ENCODE measurements at regions not wholly inside any gene's neighbourhood (a gene's known extent, or its start where the extent isn't known, plus 50 kb on each side); places are given as distances from the start of the nearest gene placed in this dataset.

GRCh38 chr4:128349921-128350320 lies 62.3 kb upstream of the PGRMC2 start:
- Mint-ChIP-seq H3K9me3 (peaks cover 6% of the 10 kb centered on the region), H3K4me3 (no peak overlapping the region), H3K36me3 (peaks cover 8% of the 10 kb centered on the region), H3K27ac (no peak overlapping the region), H3K27me3 (ENCODE audit: low read depth) (no peaks in the 10 kb centered on the region), H3K4me1 (peaks cover 33% of the 10 kb centered on the region)
- TF ChIP-seq, protein P1, sequence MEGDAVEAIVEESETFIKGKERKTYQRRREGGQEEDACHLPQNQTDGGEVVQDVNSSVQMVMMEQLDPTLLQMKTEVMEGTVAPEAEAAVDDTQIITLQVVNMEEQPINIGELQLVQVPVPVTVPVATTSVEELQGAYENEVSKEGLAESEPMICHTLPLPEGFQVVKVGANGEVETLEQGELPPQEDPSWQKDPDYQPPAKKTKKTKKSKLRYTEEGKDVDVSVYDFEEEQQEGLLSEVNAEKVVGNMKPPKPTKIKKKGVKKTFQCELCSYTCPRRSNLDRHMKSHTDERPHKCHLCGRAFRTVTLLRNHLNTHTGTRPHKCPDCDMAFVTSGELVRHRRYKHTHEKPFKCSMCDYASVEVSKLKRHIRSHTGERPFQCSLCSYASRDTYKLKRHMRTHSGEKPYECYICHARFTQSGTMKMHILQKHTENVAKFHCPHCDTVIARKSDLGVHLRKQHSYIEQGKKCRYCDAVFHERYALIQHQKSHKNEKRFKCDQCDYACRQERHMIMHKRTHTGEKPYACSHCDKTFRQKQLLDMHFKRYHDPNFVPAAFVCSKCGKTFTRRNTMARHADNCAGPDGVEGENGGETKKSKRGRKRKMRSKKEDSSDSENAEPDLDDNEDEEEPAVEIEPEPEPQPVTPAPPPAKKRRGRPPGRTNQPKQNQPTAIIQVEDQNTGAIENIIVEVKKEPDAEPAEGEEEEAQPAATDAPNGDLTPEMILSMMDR (IDR thresholded peaks at IDR 0.05; ENCODE audit: unreplicated experiment) = no peak
- DNase-seq (ENCODE audit: low spot score in 2 of 2, unreplicated experiment in 2 of 2) = no peak

DNA sequence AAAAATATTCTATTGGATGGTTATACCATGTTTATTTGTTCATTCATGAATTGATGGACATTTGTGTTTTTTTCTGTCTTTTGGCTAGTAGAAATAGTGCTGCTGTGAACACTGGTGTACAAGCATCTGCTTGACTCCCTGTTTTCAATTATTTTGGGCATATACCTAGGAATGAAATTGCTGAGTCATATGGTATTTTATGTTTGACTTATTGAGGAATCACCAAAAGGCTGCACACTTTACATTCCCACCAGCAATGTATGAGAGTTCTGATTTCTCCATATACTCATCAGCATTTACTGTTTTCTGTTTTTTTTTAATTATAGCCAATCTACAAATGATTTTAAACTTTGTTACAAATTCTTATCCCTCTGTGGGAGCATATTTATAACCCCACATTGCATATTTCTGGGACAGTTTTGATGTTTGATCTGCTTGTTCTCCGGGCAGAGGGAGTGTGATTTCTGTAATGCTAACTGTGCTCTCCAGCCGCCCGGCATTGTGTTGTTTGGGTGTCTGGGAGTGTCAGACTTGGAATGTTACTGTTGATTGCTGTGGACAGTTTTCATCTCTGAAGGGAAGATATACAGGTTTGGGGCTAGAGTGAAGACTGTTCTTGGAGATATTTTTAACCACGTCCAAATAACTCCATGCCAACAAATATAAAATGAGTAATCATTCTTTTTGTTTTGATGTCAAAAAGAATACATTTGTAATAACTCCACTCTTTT lies 60.5 kb upstream of the PGRMC2 start:
- TF ChIP-seq, protein P1 (IDR thresholded peaks at IDR 0.05; ENCODE audit: unreplicated experiment) = no peak
- H3K4me1 Mint-ChIP-seq = peaks cover 21% of the 10 kb centered on the region
- H3K9me3 Mint-ChIP-seq = peaks cover 6% of the 10 kb centered on the region
- no peak for DNase-seq (ENCODE audit: low spot score in 2 of 2, unreplicated experiment in 2 of 2)
- no peaks in the 10 kb centered on the region for H3K27me3 Mint-ChIP-seq (ENCODE audit: low read depth)
- H3K36me3 Mint-ChIP-seq = peaks cover 8% of the 10 kb centered on the region
- peak overlapping the region; percentile 83 for H3K27ac Mint-ChIP-seq
- H3K4me3 Mint-ChIP-seq = no peak overlapping the region

GRCh38 chr4:128347175-128347868 lies 59.7 kb upstream of the PGRMC2 start:
- no peak for DNase-seq (ENCODE audit: low spot score in 2 of 2, unreplicated experiment in 2 of 2)
- Mint-ChIP-seq H3K4me3 (no peak overlapping the region), H3K4me1 (peaks cover 21% of the 10 kb centered on the region), H3K27ac (peak overlapping the region; percentile 66), H3K9me3 (peaks cover 6% of the 10 kb centered on the region), H3K36me3 (peaks cover 8% of the 10 kb centered on the region), H3K27me3 (ENCODE audit: low read depth) (no peaks in the 10 kb centered on the region)
- TF ChIP-seq, protein P1 (IDR thresholded peaks at IDR 0.05; ENCODE audit: unreplicated experiment) = no peak

DNA sequence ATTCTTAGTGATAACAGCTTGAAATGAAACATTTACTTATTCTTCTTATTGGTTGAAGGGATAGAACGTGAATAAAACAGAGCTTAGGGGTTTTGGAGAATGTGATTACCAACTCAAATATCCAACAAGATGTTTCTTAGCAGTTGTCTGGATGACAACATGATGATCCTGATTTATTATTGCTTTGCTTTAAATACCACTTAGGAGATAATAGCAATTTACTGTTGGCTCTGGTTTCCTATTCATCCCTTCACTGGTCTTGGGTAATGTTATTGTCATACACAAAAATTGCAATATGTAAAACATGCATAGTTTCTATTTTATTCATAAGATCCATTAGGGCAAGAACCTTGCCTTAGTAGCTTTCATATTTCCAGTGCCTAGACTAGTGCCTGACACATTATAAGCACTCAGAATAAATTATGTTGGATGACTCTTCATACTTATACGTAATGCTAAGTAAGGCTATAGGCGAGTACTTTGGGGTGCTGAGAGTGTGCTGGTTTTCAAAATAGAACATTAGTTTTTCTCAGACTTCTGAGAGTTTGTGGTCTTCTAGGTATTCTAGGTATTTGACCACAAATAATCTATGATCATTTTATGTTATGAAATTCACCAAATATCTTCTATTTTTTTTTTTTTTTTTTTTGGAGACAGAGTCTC lies 58.6 kb upstream of the PGRMC2 start:
- Mint-ChIP-seq H3K4me3 (no peak overlapping the region), H3K4me1 (peaks cover 21% of the 10 kb centered on the region), H3K27ac (no peak overlapping the region), H3K9me3 (peaks cover 6% of the 10 kb centered on the region), H3K27me3 (ENCODE audit: low read depth) (no peaks in the 10 kb centered on the region), H3K36me3 (peaks cover 8% of the 10 kb centered on the region)
- TF ChIP-seq, protein P1 (IDR thresholded peaks at IDR 0.05; ENCODE audit: unreplicated experiment) = no peak
- no peak for DNase-seq (ENCODE audit: low spot score in 2 of 2, unreplicated experiment in 2 of 2)

DNA sequence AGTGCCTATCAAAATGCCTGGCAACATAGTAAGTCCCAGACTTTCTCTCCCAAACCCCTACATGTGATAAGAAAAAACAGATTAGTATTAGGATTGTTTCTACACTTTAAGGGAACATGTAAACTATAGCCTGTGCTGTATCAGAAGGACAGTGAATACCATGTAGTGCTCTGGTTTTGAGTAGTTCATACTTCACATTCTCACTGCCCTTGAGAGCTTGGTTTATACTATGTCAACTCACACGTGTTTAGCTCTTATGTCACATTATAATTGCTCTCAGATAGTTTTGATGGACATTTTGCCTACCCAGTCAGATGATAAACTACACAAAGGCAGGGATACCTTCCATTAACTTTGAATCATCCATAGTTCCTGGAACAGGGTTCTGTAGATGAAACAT lies 58.0 kb upstream of the PGRMC2 start:
- Mint-ChIP-seq H3K4me3 (no peak overlapping the region), H3K36me3 (peaks cover 8% of the 10 kb centered on the region), H3K27ac (no peak overlapping the region), H3K4me1 (peaks cover 21% of the 10 kb centered on the region), H3K9me3 (peaks cover 6% of the 10 kb centered on the region), H3K27me3 (ENCODE audit: low read depth) (no peaks in the 10 kb centered on the region)
- DNase-seq (ENCODE audit: low spot score in 2 of 2, unreplicated experiment in 2 of 2) = no peak
- TF ChIP-seq, protein P1 (IDR thresholded peaks at IDR 0.05; ENCODE audit: unreplicated experiment) = no peak

All from mesothelial cell of epicardium (in vitro differentiated cells).